ENCODE measurements at regions not wholly inside any gene's neighbourhood (a gene's known extent, or its start where the extent isn't known, plus 50 kb on each side); places are given as distances from the start of the nearest gene placed in this dataset.

DNA sequence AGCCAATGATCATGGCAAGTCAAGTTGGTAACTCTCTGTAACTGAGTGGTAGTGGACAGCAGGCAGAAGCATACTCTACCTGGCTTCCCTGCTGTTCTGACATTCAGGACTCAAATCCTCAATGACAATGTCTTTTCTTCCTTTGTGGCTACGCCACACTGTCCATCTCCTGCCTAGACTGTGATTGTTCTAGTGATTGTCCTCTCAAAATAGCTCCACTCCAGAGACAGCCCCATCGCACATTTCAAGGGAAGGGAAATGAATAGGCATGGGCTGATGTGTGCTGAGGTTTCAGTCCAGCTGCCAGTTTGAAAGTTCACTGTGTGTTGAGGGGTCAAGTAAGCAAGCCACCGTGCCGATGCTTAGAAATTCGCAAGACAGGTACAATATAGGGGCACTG, 227.0 kb upstream of the WWC1 start:
- Histone ChIP-seq H3K9me3 (replicated peaks in 1 of 2; ENCODE audit: control insufficient read depth in 1 of 2, insufficient read depth in 1 of 2, low read length in 2 of 2) (no peaks in the 10 kb centered on the region), H3K79me2 (ENCODE audit: insufficient read depth, low read length) (no peaks in the 10 kb centered on the region), H3K4me1 (ENCODE audit: control insufficient read depth in 1 of 2, insufficient read depth in 2 of 2, low read length in 2 of 2) (no peaks in the 10 kb centered on the region), H4K20me1 (ENCODE audit: insufficient read depth, low read length) (no peaks in the 10 kb centered on the region), H3K9ac (ENCODE audit: insufficient read depth, low read length, poor library complexity, severe bottlenecking) (no peak overlapping the region), H3K27ac (ENCODE audit: low read depth in 1 of 2, low read length in 2 of 2) (no peak overlapping the region), H3K36me3 (replicated peaks in 1 of 2; ENCODE audit: control insufficient read depth in 1 of 2, insufficient read depth in 2 of 2, low read length in 2 of 2) (no peaks in the 10 kb centered on the region), H3K4me2 (replicated peaks; ENCODE audit: extremely low read depth, low read length, poor library complexity, severe bottlenecking) (no peak overlapping the region), H3K27me3 (ENCODE audit: control insufficient read depth in 2 of 2, insufficient read depth in 2 of 2, low read length in 2 of 2) (no peaks in the 10 kb centered on the region), H2AFZ (ENCODE audit: insufficient read depth, low read depth, low read length, poor library complexity, severe bottlenecking) (no peak overlapping the region), H3K4me3 (replicated peaks in 1 of 3; ENCODE audit: low read depth in 2 of 3, low read length in 3 of 3) (no peak overlapping the region)
- TF ChIP-seq, protein P1, sequence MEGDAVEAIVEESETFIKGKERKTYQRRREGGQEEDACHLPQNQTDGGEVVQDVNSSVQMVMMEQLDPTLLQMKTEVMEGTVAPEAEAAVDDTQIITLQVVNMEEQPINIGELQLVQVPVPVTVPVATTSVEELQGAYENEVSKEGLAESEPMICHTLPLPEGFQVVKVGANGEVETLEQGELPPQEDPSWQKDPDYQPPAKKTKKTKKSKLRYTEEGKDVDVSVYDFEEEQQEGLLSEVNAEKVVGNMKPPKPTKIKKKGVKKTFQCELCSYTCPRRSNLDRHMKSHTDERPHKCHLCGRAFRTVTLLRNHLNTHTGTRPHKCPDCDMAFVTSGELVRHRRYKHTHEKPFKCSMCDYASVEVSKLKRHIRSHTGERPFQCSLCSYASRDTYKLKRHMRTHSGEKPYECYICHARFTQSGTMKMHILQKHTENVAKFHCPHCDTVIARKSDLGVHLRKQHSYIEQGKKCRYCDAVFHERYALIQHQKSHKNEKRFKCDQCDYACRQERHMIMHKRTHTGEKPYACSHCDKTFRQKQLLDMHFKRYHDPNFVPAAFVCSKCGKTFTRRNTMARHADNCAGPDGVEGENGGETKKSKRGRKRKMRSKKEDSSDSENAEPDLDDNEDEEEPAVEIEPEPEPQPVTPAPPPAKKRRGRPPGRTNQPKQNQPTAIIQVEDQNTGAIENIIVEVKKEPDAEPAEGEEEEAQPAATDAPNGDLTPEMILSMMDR (IDR thresholded peaks at IDR 0.05), result no peak
- Mint-ChIP-seq H3K27me3 (ENCODE audit: low read depth in 3 of 3) (no peaks in the 10 kb centered on the region), H3K36me3 (no peaks in the 10 kb centered on the region), H3K27ac (no peak overlapping the region), H3K9me3 (peaks cover 0 to 2% (median 0%) of the 10 kb centered on the region in 7 donors), H3K4me3 (no peak overlapping the region), H3K4me1 (no peaks in the 10 kb centered on the region)
- 10% methylated on average over 2 of the region's 5 CpGs for WGBS (ENCODE audit: insufficient coverage)
- no peak for DNase-seq
- intact Hi-C loops (cut with micrococcal nuclease), result no loop called here

DNA sequence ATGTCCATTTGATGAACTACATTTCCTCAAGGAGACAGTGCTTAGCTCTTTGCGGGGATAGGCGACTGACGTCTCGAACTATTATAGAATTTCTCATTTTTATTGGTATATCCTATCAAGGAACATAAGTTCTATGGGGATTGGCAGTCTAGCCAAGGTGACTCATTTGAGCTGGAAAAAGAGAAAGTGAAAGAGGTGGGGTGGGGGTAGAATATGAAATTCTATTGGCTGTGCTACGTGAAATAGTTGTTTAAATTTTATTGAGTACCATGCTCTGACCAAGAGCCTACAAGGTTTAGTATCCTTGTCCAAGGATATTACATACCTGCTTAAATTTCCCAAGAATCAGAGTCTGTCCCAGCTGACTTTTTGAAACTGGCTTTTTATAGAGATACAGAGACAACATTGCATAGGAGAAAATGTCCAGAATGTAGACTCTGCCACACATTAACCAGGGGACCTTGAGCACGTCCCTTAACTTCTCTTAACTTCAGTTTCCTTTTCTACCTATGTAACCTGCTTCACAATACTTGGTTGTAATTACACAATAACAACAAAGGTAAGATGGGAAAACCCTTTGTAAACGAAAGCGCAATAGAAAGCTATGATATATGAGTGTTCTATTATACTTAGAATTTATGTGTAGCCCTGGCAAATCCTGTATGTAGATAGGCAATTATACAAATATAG, 226.4 kb upstream of the WWC1 start:
- H3K4me2 ChIP-seq (replicated peaks; ENCODE audit: extremely low read depth, low read length, poor library complexity, severe bottlenecking), result no peak overlapping the region
- Mint-ChIP-seq H3K27me3 (ENCODE audit: low read depth in 3 of 3) (no peaks in the 10 kb centered on the region), H3K27ac (no peak overlapping the region), H3K36me3 (no peaks in the 10 kb centered on the region), H3K9me3 (peaks cover 0 to 2% (median 0%) of the 10 kb centered on the region in 7 donors), H3K4me1 (no peaks in the 10 kb centered on the region), H3K4me3 (no peak overlapping the region)
- H3K79me2 ChIP-seq (ENCODE audit: insufficient read depth, low read length), result no peaks in the 10 kb centered on the region
- H3K4me1 ChIP-seq (ENCODE audit: control insufficient read depth in 1 of 2, insufficient read depth in 2 of 2, low read length in 2 of 2), result no peaks in the 10 kb centered on the region
- no peak overlapping the region for H3K4me3 ChIP-seq (replicated peaks in 1 of 3; ENCODE audit: low read depth in 2 of 3, low read length in 3 of 3)
- no peak overlapping the region for H2AFZ ChIP-seq (ENCODE audit: insufficient read depth, low read depth, low read length, poor library complexity, severe bottlenecking)
- H3K27ac ChIP-seq (ENCODE audit: low read depth in 1 of 2, low read length in 2 of 2), result no peak overlapping the region
- no peaks in the 10 kb centered on the region for H3K36me3 ChIP-seq (replicated peaks in 1 of 2; ENCODE audit: control insufficient read depth in 1 of 2, insufficient read depth in 2 of 2, low read length in 2 of 2)
- no peaks in the 10 kb centered on the region for H4K20me1 ChIP-seq (ENCODE audit: insufficient read depth, low read length)
- intact Hi-C loops (cut with micrococcal nuclease), result no loop called here
- TF ChIP-seq, protein P1 (IDR thresholded peaks at IDR 0.05), result no peak
- WGBS (ENCODE audit: insufficient coverage), result no CpG with 5 or more reads among the region's 8 CpGs
- H3K27me3 ChIP-seq (ENCODE audit: control insufficient read depth in 2 of 2, insufficient read depth in 2 of 2, low read length in 2 of 2), result no peaks in the 10 kb centered on the region
- H3K9me3 ChIP-seq (replicated peaks in 1 of 2; ENCODE audit: control insufficient read depth in 1 of 2, insufficient read depth in 1 of 2, low read length in 2 of 2), result no peaks in the 10 kb centered on the region
- no peak overlapping the region for H3K9ac ChIP-seq (ENCODE audit: insufficient read depth, low read length, poor library complexity, severe bottlenecking)
- DNase-seq, result no peak

All from CD14-positive monocyte (primary cell).